ENCODE measurements at regions not wholly inside any gene's neighbourhood (a gene's known extent, or its start where the extent isn't known, plus 50 kb on each side); places are given as distances from the start of the nearest gene placed in this dataset.

GRCh38 chr14:53893374-53893773, 63.3 kb downstream of the BMP4 start:
- Mint-ChIP-seq H3K27ac (no peak overlapping the region), H3K9me3 (peaks cover 0 to 3% (median 0%) of the 10 kb centered on the region in 7 donors), H3K4me1 (no peaks in the 10 kb centered on the region), H3K27me3 (ENCODE audit: low read depth in 3 of 3) (peaks cover 0 to 2% (median 2%) of the 10 kb centered on the region in 3 donors), H3K36me3 (no peaks in the 10 kb centered on the region), H3K4me3 (no peak overlapping the region)
- no peak overlapping the region for H3K27ac ChIP-seq (ENCODE audit: low read depth in 1 of 2, low read length in 2 of 2)
- no peak overlapping the region for H2AFZ ChIP-seq (ENCODE audit: insufficient read depth, low read depth, low read length, poor library complexity, severe bottlenecking)
- no peak for DNase-seq
- H3K9ac ChIP-seq (ENCODE audit: insufficient read depth, low read length, poor library complexity, severe bottlenecking) = no peak overlapping the region
- TF ChIP-seq CTCF (IDR thresholded peaks at IDR 0.05) = no peak
- H3K27me3 ChIP-seq (ENCODE audit: control insufficient read depth in 2 of 2, insufficient read depth in 2 of 2, low read length in 2 of 2) = no peaks in the 10 kb centered on the region
- H3K4me3 ChIP-seq (replicated peaks in 1 of 3; ENCODE audit: low read depth in 2 of 3, low read length in 3 of 3) = no peak overlapping the region
- WGBS (ENCODE audit: insufficient coverage) = no CpG with 5 or more reads among the region's 2 CpGs
- H3K4me2 ChIP-seq (replicated peaks; ENCODE audit: extremely low read depth, low read length, poor library complexity, severe bottlenecking) = no peak overlapping the region
- no peaks in the 10 kb centered on the region for H3K79me2 ChIP-seq (ENCODE audit: insufficient read depth, low read length)
- H3K36me3 ChIP-seq (replicated peaks in 1 of 2; ENCODE audit: control insufficient read depth in 1 of 2, insufficient read depth in 2 of 2, low read length in 2 of 2) = no peaks in the 10 kb centered on the region
- no peaks in the 10 kb centered on the region for H4K20me1 ChIP-seq (ENCODE audit: insufficient read depth, low read length)
- H3K4me1 ChIP-seq (ENCODE audit: control insufficient read depth in 1 of 2, insufficient read depth in 2 of 2, low read length in 2 of 2) = no peaks in the 10 kb centered on the region
- intact Hi-C loops (cut with micrococcal nuclease) = no loop called here
- H3K9me3 ChIP-seq (replicated peaks in 1 of 2; ENCODE audit: control insufficient read depth in 1 of 2, insufficient read depth in 1 of 2, low read length in 2 of 2) = no peaks in the 10 kb centered on the region

GRCh38 chr14:53890611-53891101, 66.0 kb downstream of the BMP4 start:
- Histone ChIP-seq H3K4me3 (replicated peaks in 1 of 3; ENCODE audit: low read depth in 2 of 3, low read length in 3 of 3) (no peak overlapping the region), H2AFZ (ENCODE audit: insufficient read depth, low read depth, low read length, poor library complexity, severe bottlenecking) (no peak overlapping the region), H3K27me3 (ENCODE audit: control insufficient read depth in 2 of 2, insufficient read depth in 2 of 2, low read length in 2 of 2) (no peaks in the 10 kb centered on the region), H3K27ac (ENCODE audit: low read depth in 1 of 2, low read length in 2 of 2) (no peak overlapping the region), H3K79me2 (ENCODE audit: insufficient read depth, low read length) (no peaks in the 10 kb centered on the region), H3K9me3 (replicated peaks in 1 of 2; ENCODE audit: control insufficient read depth in 1 of 2, insufficient read depth in 1 of 2, low read length in 2 of 2) (no peaks in the 10 kb centered on the region), H3K9ac (ENCODE audit: insufficient read depth, low read length, poor library complexity, severe bottlenecking) (no peak overlapping the region), H4K20me1 (ENCODE audit: insufficient read depth, low read length) (no peaks in the 10 kb centered on the region), H3K36me3 (replicated peaks in 1 of 2; ENCODE audit: control insufficient read depth in 1 of 2, insufficient read depth in 2 of 2, low read length in 2 of 2) (no peaks in the 10 kb centered on the region), H3K4me1 (ENCODE audit: control insufficient read depth in 1 of 2, insufficient read depth in 2 of 2, low read length in 2 of 2) (no peaks in the 10 kb centered on the region), H3K4me2 (replicated peaks; ENCODE audit: extremely low read depth, low read length, poor library complexity, severe bottlenecking) (no peak overlapping the region)
- Mint-ChIP-seq H3K9me3 (peaks cover 0 to 4% (median 0%) of the 10 kb centered on the region in 7 donors), H3K27ac (no peak overlapping the region), H3K4me1 (no peaks in the 10 kb centered on the region), H3K36me3 (no peaks in the 10 kb centered on the region), H3K4me3 (no peak overlapping the region), H3K27me3 (ENCODE audit: low read depth in 3 of 3) (peaks cover 2% of the 10 kb centered on the region in 3 donors)
- WGBS (ENCODE audit: insufficient coverage) = no CpG with 5 or more reads among the region's 3 CpGs
- intact Hi-C loops (cut with micrococcal nuclease) = no loop called here
- no peak for DNase-seq
- no peak for TF ChIP-seq CTCF (IDR thresholded peaks at IDR 0.05)

Data from CD14-positive monocyte (primary cell).